Stomach (tissue), 4 donors: ENCODE measurements at regions not wholly inside any gene's neighbourhood (a gene's known extent, or its start where the extent isn't known, plus 50 kb on each side); places are given as distances from the start of the nearest gene placed in this dataset.

Experiments
- EP300 ChIP-seq: sonication (generic); formaldehyde crosslinking; IDR thresholded peaks from one replicate; pipeline ENCODE4 v1.6.1; 2017; ENCODE audit warnings: antibody characterized with exemption
- POLR2A ChIP-seq, 4 donors: fragments of 450-650 bp; IDR thresholded peaks; one replicate each; pipeline ENCODE4 v1.6.1; 2016; ENCODE audit warnings: antibody characterized with exemption in 4 of 4, control low read depth in 2 of 4, mild to moderate bottlenecking in 1 of 4, moderate library complexity in 1 of 4
- POLR2AphosphoS5 ChIP-seq, 3 donors: sonication (generic); formaldehyde crosslinking; IDR thresholded peaks; one replicate each; pipeline ENCODE4 v1.6.1; 2016; ENCODE audit warnings: antibody characterized with exemption in 3 of 3
- TF ChIP-seq, protein P1 (sequence below), 7 experiments: fragments of 450-650 bp in 4 of 7; fragments of 200-600 bp in 3 of 7; sonication (generic) in 3 of 7; IDR thresholded peaks; one replicate each; pipeline ENCODE4 v1.5.1; 2016 to 2019; ENCODE audit warnings: antibody characterized with exemption in 7 of 7, control low read depth in 2 of 7, mild to moderate bottlenecking in 1 of 7

DNA sequence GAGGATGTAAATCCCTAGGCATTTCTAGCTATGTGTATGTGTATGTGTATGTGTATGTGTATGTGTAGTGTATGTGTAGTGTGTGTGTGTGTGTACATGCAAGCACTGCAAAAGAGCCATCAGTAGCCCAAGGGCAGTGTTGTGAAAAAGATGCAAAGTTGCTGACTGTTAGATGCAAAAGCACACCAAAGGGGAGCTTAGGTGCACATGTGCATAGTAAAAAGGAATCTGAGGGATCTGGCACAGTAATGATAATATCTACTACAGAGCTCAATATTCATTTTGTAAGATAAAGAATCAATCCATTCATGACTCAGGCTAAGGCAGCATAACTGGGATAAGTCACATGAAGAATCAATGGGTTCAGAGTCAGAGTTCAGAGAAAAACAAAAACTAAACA is 80.2 kb downstream of the TMEM47 start:
- TF ChIP-seq, protein P1, sequence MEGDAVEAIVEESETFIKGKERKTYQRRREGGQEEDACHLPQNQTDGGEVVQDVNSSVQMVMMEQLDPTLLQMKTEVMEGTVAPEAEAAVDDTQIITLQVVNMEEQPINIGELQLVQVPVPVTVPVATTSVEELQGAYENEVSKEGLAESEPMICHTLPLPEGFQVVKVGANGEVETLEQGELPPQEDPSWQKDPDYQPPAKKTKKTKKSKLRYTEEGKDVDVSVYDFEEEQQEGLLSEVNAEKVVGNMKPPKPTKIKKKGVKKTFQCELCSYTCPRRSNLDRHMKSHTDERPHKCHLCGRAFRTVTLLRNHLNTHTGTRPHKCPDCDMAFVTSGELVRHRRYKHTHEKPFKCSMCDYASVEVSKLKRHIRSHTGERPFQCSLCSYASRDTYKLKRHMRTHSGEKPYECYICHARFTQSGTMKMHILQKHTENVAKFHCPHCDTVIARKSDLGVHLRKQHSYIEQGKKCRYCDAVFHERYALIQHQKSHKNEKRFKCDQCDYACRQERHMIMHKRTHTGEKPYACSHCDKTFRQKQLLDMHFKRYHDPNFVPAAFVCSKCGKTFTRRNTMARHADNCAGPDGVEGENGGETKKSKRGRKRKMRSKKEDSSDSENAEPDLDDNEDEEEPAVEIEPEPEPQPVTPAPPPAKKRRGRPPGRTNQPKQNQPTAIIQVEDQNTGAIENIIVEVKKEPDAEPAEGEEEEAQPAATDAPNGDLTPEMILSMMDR (IDR thresholded peaks at IDR 0.05), result no peak
- no peak for TF ChIP-seq EP300
- TF ChIP-seq POLR2A (IDR thresholded peaks at IDR 0.05), result no peak
- no peak for TF ChIP-seq POLR2AphosphoS5 (IDR thresholded peaks at IDR 0.05)
